ENCODE measurements at regions not wholly inside any gene's neighbourhood (a gene's known extent, or its start where the extent isn't known, plus 50 kb on each side); places are given as distances from the start of the nearest gene placed in this dataset.

DNA sequence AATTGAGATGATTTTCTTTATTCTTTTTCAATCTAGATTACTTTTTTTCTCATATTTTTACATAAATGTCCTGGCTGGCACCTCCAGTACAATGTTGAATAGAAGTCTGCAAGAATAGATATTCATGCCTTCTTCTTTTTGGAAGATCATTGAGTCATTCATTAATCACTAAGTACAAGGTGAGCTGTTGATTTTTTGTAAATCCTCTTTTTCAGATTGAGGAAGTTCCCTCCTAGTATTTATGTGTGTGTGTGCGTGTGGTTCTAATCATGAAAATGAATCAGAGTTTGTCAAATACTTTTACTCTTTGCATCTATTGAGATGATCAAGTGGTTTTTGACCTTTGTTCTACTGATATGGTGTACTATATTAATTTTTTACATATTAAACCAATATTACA is 859.3 kb downstream of the KCNT2 start:
- Histone ChIP-seq H4K20me1 (replicated peaks; ENCODE audit: control insufficient read depth, insufficient read depth, low read length) (no peaks in the 10 kb centered on the region), H3K9me3 (replicated peaks; ENCODE audit: control insufficient read depth, insufficient read depth, low read depth, low read length) (no peaks in the 10 kb centered on the region), H3K27ac (ENCODE audit: extremely low read depth, low read depth, low read length) (no peak overlapping the region), H3K4me3 (no peak overlapping the region), H3K36me3 (ENCODE audit: control insufficient read depth, insufficient read depth, low read length) (no peaks in the 10 kb centered on the region), H3K4me2 (ENCODE audit: insufficient read depth, low read length) (no peak overlapping the region), H3K9ac (ENCODE audit: insufficient read depth in 1 of 2, low read depth in 2 of 2, low read length in 2 of 2) (no peak overlapping the region), H2AFZ (ENCODE audit: low read depth, low read length) (no peak overlapping the region), H3K27me3 (ENCODE audit: control insufficient read depth in 2 of 2, insufficient read depth in 2 of 2, low read length in 2 of 2) (no peaks in the 10 kb centered on the region), H3K9me1 (ENCODE audit: control insufficient read depth, insufficient read depth, low read length) (no peaks in the 10 kb centered on the region), H3K4me1 (replicated peaks in 1 of 2; ENCODE audit: control insufficient read depth in 2 of 2, insufficient read depth in 2 of 2, low read length in 2 of 2) (no peaks in the 10 kb centered on the region), H3K79me2 (ENCODE audit: control insufficient read depth, insufficient read depth, low read length) (no peaks in the 10 kb centered on the region)
- DNase-seq (ENCODE audit: extremely low read depth in 1 of 4, low spot score in 3 of 4): no peak
- intact Hi-C loops (cut with micrococcal nuclease): no loop called here
- no peak for ATAC-seq
- no peak for FAIRE-seq
- POLR2A ChIA-PET: no interaction called here
- CTCF ChIA-PET (ENCODE audit: low intra/inter-chr PET ratio): no interaction called here
- in situ Hi-C loops (cut with MboI): no loop called here
- TF ChIP-seq LARP7 (IDR thresholded peaks at IDR 0.05) (no peak), SP2 (IDR thresholded peaks at IDR 0.05; ENCODE audit: extremely low read depth, low read depth, low read length, poor library complexity, severe bottlenecking) (no peak), SREBF2 (CRISPR knock-in tag; IDR thresholded peaks at IDR 0.05) (no peak), U2AF2 (optimal IDR thresholded peaks at IDR 0.05; ENCODE audit: low read depth, low read length) (no peak), FOXP1 (CRISPR knock-in tag; IDR thresholded peaks at IDR 0.05) (no peak), JUNB (CRISPR knock-in tag; conservative IDR thresholded peaks at IDR 0.05) (no peak), LEF1 (IDR thresholded peaks at IDR 0.05) (no peak), BDP1 (IDR thresholded peaks at IDR 0.05; ENCODE audit: insufficient read depth, insufficient read length) (no peak), ELF1 (tag; IDR thresholded peaks at IDR 0.05) (no peak), GTF2F1 (IDR thresholded peaks at IDR 0.05; ENCODE audit: low read depth, low read length) (no peak), POLR2A (conservative IDR thresholded peaks at IDR 0.05) (no peak), ZNF445 (CRISPR knock-in tag; IDR thresholded peaks at IDR 0.05; ENCODE audit: low read depth) (no peak), GATA2 (CRISPR knock-in tag; IDR thresholded peaks at IDR 0.05) (no peak), CBFB (CRISPR knock-in tag; IDR thresholded peaks at IDR 0.05) (no peak)
- TF ChIP-seq, protein P1, sequence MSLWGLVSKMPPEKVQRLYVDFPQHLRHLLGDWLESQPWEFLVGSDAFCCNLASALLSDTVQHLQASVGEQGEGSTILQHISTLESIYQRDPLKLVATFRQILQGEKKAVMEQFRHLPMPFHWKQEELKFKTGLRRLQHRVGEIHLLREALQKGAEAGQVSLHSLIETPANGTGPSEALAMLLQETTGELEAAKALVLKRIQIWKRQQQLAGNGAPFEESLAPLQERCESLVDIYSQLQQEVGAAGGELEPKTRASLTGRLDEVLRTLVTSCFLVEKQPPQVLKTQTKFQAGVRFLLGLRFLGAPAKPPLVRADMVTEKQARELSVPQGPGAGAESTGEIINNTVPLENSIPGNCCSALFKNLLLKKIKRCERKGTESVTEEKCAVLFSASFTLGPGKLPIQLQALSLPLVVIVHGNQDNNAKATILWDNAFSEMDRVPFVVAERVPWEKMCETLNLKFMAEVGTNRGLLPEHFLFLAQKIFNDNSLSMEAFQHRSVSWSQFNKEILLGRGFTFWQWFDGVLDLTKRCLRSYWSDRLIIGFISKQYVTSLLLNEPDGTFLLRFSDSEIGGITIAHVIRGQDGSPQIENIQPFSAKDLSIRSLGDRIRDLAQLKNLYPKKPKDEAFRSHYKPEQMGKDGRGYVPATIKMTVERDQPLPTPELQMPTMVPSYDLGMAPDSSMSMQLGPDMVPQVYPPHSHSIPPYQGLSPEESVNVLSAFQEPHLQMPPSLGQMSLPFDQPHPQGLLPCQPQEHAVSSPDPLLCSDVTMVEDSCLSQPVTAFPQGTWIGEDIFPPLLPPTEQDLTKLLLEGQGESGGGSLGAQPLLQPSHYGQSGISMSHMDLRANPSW (CRISPR knock-in tag; IDR thresholded peaks at IDR 0.05): no peak
- TF ChIP-seq, protein P2, sequence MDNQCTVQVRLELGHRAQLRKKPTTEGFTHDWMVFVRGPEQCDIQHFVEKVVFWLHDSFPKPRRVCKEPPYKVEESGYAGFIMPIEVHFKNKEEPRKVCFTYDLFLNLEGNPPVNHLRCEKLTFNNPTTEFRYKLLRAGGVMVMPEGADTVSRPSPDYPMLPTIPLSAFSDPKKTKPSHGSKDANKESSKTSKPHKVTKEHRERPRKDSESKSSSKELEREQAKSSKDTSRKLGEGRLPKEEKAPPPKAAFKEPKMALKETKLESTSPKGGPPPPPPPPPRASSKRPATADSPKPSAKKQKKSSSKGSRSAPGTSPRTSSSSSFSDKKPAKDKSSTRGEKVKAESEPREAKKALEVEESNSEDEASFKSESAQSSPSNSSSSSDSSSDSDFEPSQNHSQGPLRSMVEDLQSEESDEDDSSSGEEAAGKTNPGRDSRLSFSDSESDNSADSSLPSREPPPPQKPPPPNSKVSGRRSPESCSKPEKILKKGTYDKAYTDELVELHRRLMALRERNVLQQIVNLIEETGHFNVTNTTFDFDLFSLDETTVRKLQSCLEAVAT (IDR thresholded peaks at IDR 0.05): no peak
- TF ChIP-seq, protein P3, sequence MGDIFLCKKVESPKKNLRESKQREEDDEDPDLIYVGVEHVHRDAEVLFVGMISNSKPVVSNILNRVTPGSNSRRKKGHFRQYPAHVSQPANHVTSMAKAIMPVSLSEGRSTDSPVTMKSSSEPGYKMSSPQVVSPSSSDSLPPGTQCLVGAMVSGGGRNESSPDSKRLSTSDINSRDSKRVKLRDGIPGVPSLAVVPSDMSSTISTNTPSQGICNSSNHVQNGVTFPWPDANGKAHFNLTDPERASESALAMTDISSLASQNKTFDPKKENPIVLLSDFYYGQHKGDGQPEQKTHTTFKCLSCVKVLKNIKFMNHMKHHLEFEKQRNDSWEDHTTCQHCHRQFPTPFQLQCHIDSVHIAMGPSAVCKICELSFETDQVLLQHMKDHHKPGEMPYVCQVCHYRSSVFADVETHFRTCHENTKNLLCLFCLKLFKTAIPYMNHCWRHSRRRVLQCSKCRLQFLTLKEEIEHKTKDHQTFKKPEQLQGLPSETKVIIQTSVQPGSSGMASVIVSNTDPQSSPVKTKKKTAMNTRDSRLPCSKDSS (IDR thresholded peaks at IDR 0.05; ENCODE audit: low read depth, partially characterized antibody): no peak
- TF ChIP-seq, protein P4, sequence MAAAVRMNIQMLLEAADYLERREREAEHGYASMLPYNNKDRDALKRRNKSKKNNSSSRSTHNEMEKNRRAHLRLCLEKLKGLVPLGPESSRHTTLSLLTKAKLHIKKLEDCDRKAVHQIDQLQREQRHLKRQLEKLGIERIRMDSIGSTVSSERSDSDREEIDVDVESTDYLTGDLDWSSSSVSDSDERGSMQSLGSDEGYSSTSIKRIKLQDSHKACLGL (CRISPR knock-in tag; IDR thresholded peaks at IDR 0.05; ENCODE audit: borderline replicate concordance, poor library complexity, severe bottlenecking): no peak
- BruUV-seq (replicated peaks): no TSS peak
- WGBS (ENCODE audit: insufficient coverage, low coverage, missing lambda C conversion rate): 23% methylated on average over 1 of the region's 1 CpG

Measured in K562 (cell line).